ENCODE measurements at regions not wholly inside any gene's neighbourhood (a gene's known extent, or its start where the extent isn't known, plus 50 kb on each side); places are given as distances from the start of the nearest gene placed in this dataset.

- no peak for DNase-seq (ENCODE audit: low read depth)
These were observed 274.4 kb downstream of the PTBP2 start for GRCh38 chr1:96996001-96996400.

GRCh38 chr1:96997717-96998116 is 276.1 kb downstream of the PTBP2 start:
- DNase-seq (ENCODE audit: low read depth), result no peak

- DNase-seq (ENCODE audit: low read depth), result no peak
These were observed 276.9 kb downstream of the PTBP2 start for GRCh38 chr1:96998466-96998865.

- no peak for DNase-seq (ENCODE audit: low read depth)
These were observed 277.6 kb downstream of the PTBP2 start for GRCh38 chr1:96999191-96999590.

- no peak for DNase-seq (ENCODE audit: low read depth)
These were observed 282.5 kb downstream of the PTBP2 start for GRCh38 chr1:97004054-97004453.

- DNase-seq (ENCODE audit: low read depth), result no peak
These were observed 283.2 kb downstream of the PTBP2 start for GRCh38 chr1:97004743-97005142.

- no peak for DNase-seq (ENCODE audit: low read depth)
These were observed 284.6 kb downstream of the PTBP2 start for GRCh38 chr1:97006044-97006661.

- no peak for DNase-seq (ENCODE audit: low read depth)
These were observed 286.4 kb downstream of the PTBP2 start for GRCh38 chr1:97007840-97008604.

GRCh38 chr1:97010566-97011264 is 289.1 kb downstream of the PTBP2 start:
- no peak for DNase-seq (ENCODE audit: low read depth)

GRCh38 chr1:97013136-97013535 is 291.6 kb downstream of the PTBP2 start:
- no peak for DNase-seq (ENCODE audit: low read depth)

- peak; percentile 49 for DNase-seq (ENCODE audit: low read depth)
These were observed 292.4 kb downstream of the PTBP2 start for GRCh38 chr1:97013941-97014340.

- DNase-seq (ENCODE audit: low read depth), result no peak
These were observed 292.8 kb downstream of the PTBP2 start for GRCh38 chr1:97014426-97014825.

GRCh38 chr1:97017895-97018294 is 296.3 kb downstream of the PTBP2 start:
- DNase-seq (ENCODE audit: low read depth), result no peak

Data from HS-5 (cell line).